SU-DHL-6 (cell line): ENCODE measurements at regions not wholly inside any gene's neighbourhood (a gene's known extent, or its start where the extent isn't known, plus 50 kb on each side); places are given as distances from the start of the nearest gene placed in this dataset.

ENCODE experiments used
- EZH2phosphoT487 ChIP-seq: fragments of 200-600 bp; sonication (generic), shearing (Covaris generic); conservative IDR thresholded peaks from 2 replicates; pipeline ENCODE4 v1.6.1; 2018; ENCODE audit warnings: mild to moderate bottlenecking, antibody characterized with exemption, low read length, moderate library complexity, mixed read lengths
- TF ChIP-seq, protein P1 (sequence below): fragments of 200-600 bp; sonication (generic); IDR thresholded peaks from one replicate; pipeline ENCODE4 v1.5.1; 2017; ENCODE audit warnings: antibody characterized with exemption, mild to moderate bottlenecking, low read length, moderate library complexity; ENCODE audit not compliant: insufficient read depth, poor library complexity, severe bottlenecking

DNA sequence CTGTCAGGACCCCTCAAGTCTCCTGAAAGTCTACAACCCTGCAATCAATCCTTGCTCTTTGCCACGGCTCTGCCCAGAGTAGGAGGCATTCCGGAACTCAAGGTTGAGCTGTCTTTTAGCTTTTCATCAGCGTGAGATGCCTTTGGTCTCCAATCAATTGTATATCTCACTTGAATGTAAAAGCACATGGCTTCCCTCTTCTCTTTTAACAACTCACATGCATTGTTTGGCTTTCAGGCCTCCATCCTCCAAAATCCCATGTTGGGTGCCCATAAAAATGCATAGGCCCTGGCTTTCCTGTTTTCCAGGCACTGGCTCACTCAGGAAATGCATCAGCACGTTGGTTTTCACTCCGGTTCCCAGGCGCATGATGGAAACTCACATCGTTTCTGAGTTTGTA is 64.0 kb upstream of the FOXF1 start:
- TF ChIP-seq, protein P1, sequence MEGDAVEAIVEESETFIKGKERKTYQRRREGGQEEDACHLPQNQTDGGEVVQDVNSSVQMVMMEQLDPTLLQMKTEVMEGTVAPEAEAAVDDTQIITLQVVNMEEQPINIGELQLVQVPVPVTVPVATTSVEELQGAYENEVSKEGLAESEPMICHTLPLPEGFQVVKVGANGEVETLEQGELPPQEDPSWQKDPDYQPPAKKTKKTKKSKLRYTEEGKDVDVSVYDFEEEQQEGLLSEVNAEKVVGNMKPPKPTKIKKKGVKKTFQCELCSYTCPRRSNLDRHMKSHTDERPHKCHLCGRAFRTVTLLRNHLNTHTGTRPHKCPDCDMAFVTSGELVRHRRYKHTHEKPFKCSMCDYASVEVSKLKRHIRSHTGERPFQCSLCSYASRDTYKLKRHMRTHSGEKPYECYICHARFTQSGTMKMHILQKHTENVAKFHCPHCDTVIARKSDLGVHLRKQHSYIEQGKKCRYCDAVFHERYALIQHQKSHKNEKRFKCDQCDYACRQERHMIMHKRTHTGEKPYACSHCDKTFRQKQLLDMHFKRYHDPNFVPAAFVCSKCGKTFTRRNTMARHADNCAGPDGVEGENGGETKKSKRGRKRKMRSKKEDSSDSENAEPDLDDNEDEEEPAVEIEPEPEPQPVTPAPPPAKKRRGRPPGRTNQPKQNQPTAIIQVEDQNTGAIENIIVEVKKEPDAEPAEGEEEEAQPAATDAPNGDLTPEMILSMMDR = no peak
- TF ChIP-seq EZH2phosphoT487 = no peak
